ENCODE measurements at regions not wholly inside any gene's neighbourhood (a gene's known extent, or its start where the extent isn't known, plus 50 kb on each side); places are given as distances from the start of the nearest gene placed in this dataset.

- DNase-seq (ENCODE audit: low read depth) = no peak
- H3K4me3 ChIP-seq (ENCODE audit: low read depth, low read length) = no peak overlapping the region
- TF ChIP-seq CTCF (IDR thresholded peaks at IDR 0.05; ENCODE audit: low read depth, low read length) (no peak), MAX (IDR thresholded peaks at IDR 0.05; ENCODE audit: low read depth, low read length) (no peak), POLR2A (IDR thresholded peaks at IDR 0.05; ENCODE audit: extremely low read depth, insufficient read length) (no peak), MYC (IDR thresholded peaks at IDR 0.05; ENCODE audit: low read depth, low read length) (no peak)
These were observed 59.7 kb downstream of the TEX35 start for GRCh38 chr1:178572604-178573003.

- no peak overlapping the region for H3K4me3 ChIP-seq (ENCODE audit: low read depth, low read length)
- no peak for DNase-seq (ENCODE audit: low read depth)
- TF ChIP-seq MYC (IDR thresholded peaks at IDR 0.05; ENCODE audit: low read depth, low read length) (no peak), POLR2A (IDR thresholded peaks at IDR 0.05; ENCODE audit: extremely low read depth, insufficient read length) (no peak), CTCF (IDR thresholded peaks at IDR 0.05; ENCODE audit: low read depth, low read length) (no peak), MAX (IDR thresholded peaks at IDR 0.05; ENCODE audit: low read depth, low read length) (no peak)
These were observed 60.4 kb downstream of the TEX35 start for GRCh38 chr1:178573330-178573729.

- TF ChIP-seq CTCF (IDR thresholded peaks at IDR 0.05; ENCODE audit: low read depth, low read length) (no peak), POLR2A (IDR thresholded peaks at IDR 0.05; ENCODE audit: extremely low read depth, insufficient read length) (no peak), MYC (IDR thresholded peaks at IDR 0.05; ENCODE audit: low read depth, low read length) (no peak), MAX (IDR thresholded peaks at IDR 0.05; ENCODE audit: low read depth, low read length) (no peak)
- DNase-seq (ENCODE audit: low read depth) = no peak
- H3K4me3 ChIP-seq (ENCODE audit: low read depth, low read length) = no peak overlapping the region
These were observed 61.4 kb downstream of the TEX35 start for GRCh38 chr1:178574345-178574744.

- H3K4me3 ChIP-seq (ENCODE audit: low read depth, low read length) = no peak overlapping the region
- TF ChIP-seq CTCF (IDR thresholded peaks at IDR 0.05; ENCODE audit: low read depth, low read length) = no peak
- TF ChIP-seq MYC (IDR thresholded peaks at IDR 0.05; ENCODE audit: low read depth, low read length) = no peak
- TF ChIP-seq MAX (IDR thresholded peaks at IDR 0.05; ENCODE audit: low read depth, low read length) = no peak
- TF ChIP-seq POLR2A (IDR thresholded peaks at IDR 0.05; ENCODE audit: extremely low read depth, insufficient read length) = no peak
- DNase-seq (ENCODE audit: low read depth) = no peak
These were observed 62.9 kb downstream of the TEX35 start for GRCh38 chr1:178575611-178576361.

- H3K4me3 ChIP-seq (ENCODE audit: low read depth, low read length) = no peak overlapping the region
- DNase-seq (ENCODE audit: low read depth) = no peak
- TF ChIP-seq MYC (IDR thresholded peaks at IDR 0.05; ENCODE audit: low read depth, low read length) (no peak), POLR2A (IDR thresholded peaks at IDR 0.05; ENCODE audit: extremely low read depth, insufficient read length) (no peak)
These were observed 63.9 kb downstream of the TEX35 start for GRCh38 chr1:178576841-178577240.

GRCh38 chr1:178577882-178578281 lies 65.0 kb downstream of the TEX35 start:
- H3K4me3 ChIP-seq (ENCODE audit: low read depth, low read length) = no peak overlapping the region
- TF ChIP-seq CTCF (IDR thresholded peaks at IDR 0.05; ENCODE audit: low read depth, low read length) (no peak), MYC (IDR thresholded peaks at IDR 0.05; ENCODE audit: low read depth, low read length) (no peak), POLR2A (IDR thresholded peaks at IDR 0.05; ENCODE audit: extremely low read depth, insufficient read length) (no peak), MAX (IDR thresholded peaks at IDR 0.05; ENCODE audit: low read depth, low read length) (no peak)
- DNase-seq (ENCODE audit: low read depth) = no peak

Data from NB4 (cell line).